SIG-M5 treated with dmso at 0.1 percent for 504 hours (cell line): ENCODE measurements at regions not wholly inside any gene's neighbourhood (a gene's known extent, or its start where the extent isn't known, plus 50 kb on each side); places are given as distances from the start of the nearest gene placed in this dataset.
"Not testable (repeated sequence)": the region's sequence is repeated elsewhere in the genome, so short reads cannot be mapped to it uniquely, and the experiment has no call there.

Experiments used
- DNase-seq: peaks from one replicate; lab custom pipeline; 2025; ENCODE audit not compliant: unreplicated experiment; lab: John Stamatoyannopoulos, UW

- DNase-seq, result no peak
Measured at GRCh38 chr10:63773962-63774361, 252.8 kb downstream of the REEP3 start.

GRCh38 chr10:63780101-63780500 lies 258.9 kb downstream of the REEP3 start:
- no peak for DNase-seq

- DNase-seq, result no peak
Measured at GRCh38 chr10:63781226-63781625, 260.0 kb downstream of the REEP3 start.

GRCh38 chr10:63783882-63784281 lies 262.7 kb downstream of the REEP3 start:
- DNase-seq, result no peak

- DNase-seq, result no peak
Measured at GRCh38 chr10:63788152-63788821, 267.1 kb downstream of the REEP3 start.

GRCh38 chr10:63795094-63795860 lies 274.1 kb downstream of the REEP3 start:
- no peak for DNase-seq

GRCh38 chr10:63798599-63799498 lies 277.6 kb downstream of the REEP3 start:
- no peak for DNase-seq

GRCh38 chr10:63799521-63800300 lies 278.5 kb downstream of the REEP3 start:
- no peak for DNase-seq

- DNase-seq, result no peak
Measured at GRCh38 chr10:63801166-63801565, 280.0 kb downstream of the REEP3 start.

- DNase-seq, result no peak
Measured at GRCh38 chr10:63806330-63806729, 285.1 kb downstream of the REEP3 start.

GRCh38 chr10:63812501-63812900 lies 291.3 kb downstream of the REEP3 start:
- DNase-seq, result no peak

- DNase-seq, result peak; percentile 36
Measured at GRCh38 chr10:63819753-63820329, 298.6 kb downstream of the REEP3 start.

- no peak for DNase-seq
Measured at GRCh38 chr10:63822496-63822895, 301.3 kb downstream of the REEP3 start.

- DNase-seq, result no peak
Measured at GRCh38 chr10:63825111-63825510, 303.9 kb downstream of the REEP3 start.

GRCh38 chr10:63825766-63826165 lies 304.6 kb downstream of the REEP3 start:
- no peak for DNase-seq

GRCh38 chr10:63827018-63827417 lies 305.8 kb downstream of the REEP3 start:
- DNase-seq, result not testable (repeated sequence)

- no peak for DNase-seq
Measured at GRCh38 chr10:63829020-63829419, 307.8 kb downstream of the REEP3 start.

GRCh38 chr10:63829573-63830149 lies 308.5 kb downstream of the REEP3 start:
- DNase-seq, result no peak

- DNase-seq, result no peak
Measured at GRCh38 chr10:63832686-63833085, 311.5 kb downstream of the REEP3 start.

- no peak for DNase-seq
Measured at GRCh38 chr10:63833411-63834060, 312.3 kb downstream of the REEP3 start.
